Activated B cell treated with CpG ODN at 0.5 μM for 24 hours (primary cell): ENCODE measurements at regions not wholly inside any gene's neighbourhood (a gene's known extent, or its start where the extent isn't known, plus 50 kb on each side); places are given as distances from the start of the nearest gene placed in this dataset.
"Not testable (repeated sequence)": the region's sequence is repeated elsewhere in the genome, so short reads cannot be mapped to it uniquely, and the experiment has no call there.

ENCODE experiments used
- ATAC-seq: fragments of 200-7000 bp; cut with Tn5 transposase; one replicate; pipeline ENCODE4 v1.10.0; 2021; ENCODE audit warnings: low read depth, mild to moderate bottlenecking, moderate library complexity
- CTCF ChIA-PET: fragments of 350-600 bp; sonication (Branson Sonifier 250); formaldehyde crosslinking; loops from one replicate; lab custom pipeline; 2021; ENCODE audit warnings: antibody characterized with exemption; lab: Charles Lee
- POLR2A ChIA-PET: fragments of 350-600 bp; sonication (Branson Sonifier 250); formaldehyde crosslinking; loops from one replicate; lab custom pipeline; 2021; ENCODE audit warnings: antibody characterized with exemption; lab: Charles Lee
- DNase-seq: peaks from one replicate; pipeline ENCODE4 v3.0.0; 2022
- H3K27ac Mint-ChIP-seq: one replicate; pipeline ENCODE4 v1.8.0; 2020; ENCODE audit warnings: mixed read lengths
- H3K27me3 Mint-ChIP-seq: one replicate; pipeline ENCODE4 v1.8.0; 2021; ENCODE audit warnings: mixed read lengths
- H3K36me3 Mint-ChIP-seq: one replicate; pipeline ENCODE4 v1.8.0; 2021; ENCODE audit warnings: low read depth, mixed read lengths
- H3K4me1 Mint-ChIP-seq: one replicate; pipeline ENCODE4 v1.8.0; 2021; ENCODE audit warnings: mixed read lengths
- H3K4me3 Mint-ChIP-seq: one replicate; pipeline ENCODE4 v1.8.0; 2020; ENCODE audit warnings: mild to moderate bottlenecking, mixed read lengths
- H3K9me3 Mint-ChIP-seq: one replicate; pipeline ENCODE4 v1.8.0; 2020; ENCODE audit warnings: mixed read lengths
- CTCF ChIP-seq: fragments of 200-600 bp; IDR thresholded peaks from one replicate; pipeline ENCODE4 v1.8.0; 2022; ENCODE audit warnings: antibody characterized with exemption, mild to moderate bottlenecking
- intact Hi-C: fragments of 100-400 bp; cut with micrococcal nuclease; formaldehyde crosslinking; loops from one replicate; pipeline ENCODE4 v1.15.1; 2024

GRCh38 chr13:53298396-53298795 is 269.8 kb downstream of the OLFM4 start:
- no peak overlapping the region for H3K4me3 Mint-ChIP-seq
- H3K27ac Mint-ChIP-seq = no peak overlapping the region
- intact Hi-C loops = no loop called here
- no peaks in the 10 kb centered on the region for H3K4me1 Mint-ChIP-seq
- no peaks in the 10 kb centered on the region for H3K27me3 Mint-ChIP-seq
- ATAC-seq (no peak), DNase-seq (no peak)
- POLR2A ChIA-PET = no interaction called here
- peaks cover 2% of the 10 kb centered on the region for H3K9me3 Mint-ChIP-seq
- H3K36me3 Mint-ChIP-seq = no peaks in the 10 kb centered on the region
- CTCF ChIA-PET = no interaction called here
- TF ChIP-seq CTCF = no peak

GRCh38 chr13:53301449-53301848 is 272.8 kb downstream of the OLFM4 start:
- ATAC-seq (no peak), DNase-seq (no peak)
- Mint-ChIP-seq H3K9me3 (peaks cover 3% of the 10 kb centered on the region), H3K4me1 (no peaks in the 10 kb centered on the region), H3K27me3 (no peaks in the 10 kb centered on the region), H3K36me3 (no peaks in the 10 kb centered on the region), H3K27ac (no peak overlapping the region), H3K4me3 (no peak overlapping the region)
- intact Hi-C loops = no loop called here
- ChIA-PET CTCF (no interaction called here), POLR2A (no interaction called here)
- TF ChIP-seq CTCF = no peak

- H3K4me1 Mint-ChIP-seq, POLR2A ChIA-PET, DNase-seq: not testable (repeated sequence)
These were observed 276.8 kb downstream of the OLFM4 start for GRCh38 chr13:53305419-53305818.

GRCh38 chr13:53310786-53311185 is 282.2 kb downstream of the OLFM4 start:
- no peak overlapping the region for H3K4me3 Mint-ChIP-seq
- no peak for ATAC-seq
- TF ChIP-seq CTCF = no peak
- no peak for DNase-seq
- ChIA-PET CTCF (no interaction called here), POLR2A (no interaction called here)
- H3K4me1 Mint-ChIP-seq = no peaks in the 10 kb centered on the region
- H3K27ac Mint-ChIP-seq = no peak overlapping the region
- H3K9me3 Mint-ChIP-seq = peaks cover 4% of the 10 kb centered on the region
- H3K27me3 Mint-ChIP-seq = no peaks in the 10 kb centered on the region
- H3K36me3 Mint-ChIP-seq = no peaks in the 10 kb centered on the region
- intact Hi-C loops = no loop called here

More at GRCh38 chr13:53305419-53305818, 276.8 kb downstream of the OLFM4 start:
- intact Hi-C loops, H3K27me3 Mint-ChIP-seq, H3K4me3 Mint-ChIP-seq, ATAC-seq, H3K9me3 Mint-ChIP-seq, H3K36me3 Mint-ChIP-seq, CTCF ChIA-PET, H3K27ac Mint-ChIP-seq: not testable (repeated sequence)

- Mint-ChIP-seq H3K4me3 (no peak overlapping the region), H3K27ac (no peak overlapping the region), H3K9me3 (peaks cover 2% of the 10 kb centered on the region), H3K4me1 (no peaks in the 10 kb centered on the region), H3K27me3 (no peaks in the 10 kb centered on the region), H3K36me3 (no peaks in the 10 kb centered on the region)
- CTCF ChIA-PET = no interaction called here
- intact Hi-C loops = no loop called here
- ATAC-seq (no peak), DNase-seq (no peak)
- no peak for TF ChIP-seq CTCF
- POLR2A ChIA-PET = no interaction called here
These were observed 282.9 kb downstream of the OLFM4 start for GRCh38 chr13:53311561-53311960.

- DNase-seq (no peak), ATAC-seq (no peak)
- Mint-ChIP-seq H3K4me3 (no peak overlapping the region), H3K4me1 (no peaks in the 10 kb centered on the region), H3K27ac (no peak overlapping the region), H3K9me3 (no peaks in the 10 kb centered on the region), H3K36me3 (no peaks in the 10 kb centered on the region), H3K27me3 (no peaks in the 10 kb centered on the region)
- TF ChIP-seq CTCF = no peak
- ChIA-PET CTCF (no interaction called here), POLR2A (no interaction called here)
- intact Hi-C loops = no loop called here
These were observed 292.7 kb downstream of the OLFM4 start for GRCh38 chr13:53321296-53321801.
